AG04450 (cell line): ENCODE measurements at regions not wholly inside any gene's neighbourhood (a gene's known extent, or its start where the extent isn't known, plus 50 kb on each side); places are given as distances from the start of the nearest gene placed in this dataset.

Experiments
- CTCF ChIA-PET: fragments of 300-600, 350-600 bp; formaldehyde crosslinking; extraction: SDS; loops from one replicate; lab custom pipeline; 2022; ENCODE audit warnings: antibody characterized with exemption, inconsistent platforms; lab: Charles Lee
- POLR2A ChIA-PET: fragments of 350-600 bp; formaldehyde crosslinking; extraction: SDS; loops from one replicate; lab custom pipeline; 2021; ENCODE audit warnings: antibody characterized with exemption, inconsistent platforms; lab: Yijun Ruan, JAX
- DNase-seq: peaks from one replicate; pipeline ENCODE4 v3.0.0-alpha.2; 2011; ENCODE audit warnings: low read depth, low spot score
- H3K27ac ChIP-seq: one replicate; pipeline ENCODE4 v1.5.1; 2012; ENCODE audit warnings: low read depth, low read length, control low read depth
- H3K27me3 ChIP-seq: one replicate; pipeline ENCODE4 v1.6.0; 2012; ENCODE audit warnings: low read length; ENCODE audit not compliant: control insufficient read depth, insufficient read depth
- H3K4me3 ChIP-seq: 2 replicates; pipeline ENCODE4 v1.5.1; 2011; ENCODE audit warnings: mild to moderate bottlenecking, low read depth, low read length, control low read depth
- H3K9me3 ChIP-seq: 2 replicates; pipeline ENCODE4 v1.5.1; 2012; ENCODE audit warnings: low read length; ENCODE audit not compliant: control insufficient read depth, insufficient read depth
- CTCF ChIP-seq: IDR thresholded peaks from 2 replicates; pipeline ENCODE4 v1.5.1; 2011; ENCODE audit warnings: low read depth, low read length, control low read depth, inconsistent platforms

GRCh38 chr4:22045051-22045630, 96.6 kb upstream of the KCNIP4 start:
- no peak overlapping the region for H3K4me3 ChIP-seq
- peaks cover 4% of the 10 kb centered on the region for H3K9me3 ChIP-seq
- ChIA-PET POLR2A (no interaction called here), CTCF (no interaction called here)
- DNase-seq = no peak
- TF ChIP-seq CTCF = no peak
- no peaks in the 10 kb centered on the region for H3K27me3 ChIP-seq
- no peak overlapping the region for H3K27ac ChIP-seq

GRCh38 chr4:22031423-22031822, 82.9 kb upstream of the KCNIP4 start:
- POLR2A ChIA-PET = no interaction called here
- no peak for TF ChIP-seq CTCF
- no peak overlapping the region for H3K4me3 ChIP-seq
- H3K27me3 ChIP-seq = no peaks in the 10 kb centered on the region
- no peak for DNase-seq
- no peaks in the 10 kb centered on the region for H3K9me3 ChIP-seq
- no peak overlapping the region for H3K27ac ChIP-seq
- CTCF ChIA-PET = no interaction called here

- ChIA-PET POLR2A (no interaction called here), CTCF (no interaction called here)
- H3K9me3 ChIP-seq = no peaks in the 10 kb centered on the region
- H3K27ac ChIP-seq = no peak overlapping the region
- no peak for TF ChIP-seq CTCF
- no peaks in the 10 kb centered on the region for H3K27me3 ChIP-seq
- no peak for DNase-seq
- H3K4me3 ChIP-seq = no peak overlapping the region
Measured at GRCh38 chr4:22030881-22031280, 82.3 kb upstream of the KCNIP4 start.

GRCh38 chr4:22030307-22030706, 81.7 kb upstream of the KCNIP4 start:
- CTCF ChIA-PET = no interaction called here
- H3K9me3 ChIP-seq = no peaks in the 10 kb centered on the region
- H3K4me3 ChIP-seq = no peak overlapping the region
- no peak overlapping the region for H3K27ac ChIP-seq
- no peak for TF ChIP-seq CTCF
- no peak for DNase-seq
- POLR2A ChIA-PET = no interaction called here
- no peaks in the 10 kb centered on the region for H3K27me3 ChIP-seq

GRCh38 chr4:22029803-22030202, 81.2 kb upstream of the KCNIP4 start:
- Histone ChIP-seq H3K27me3 (no peaks in the 10 kb centered on the region), H3K27ac (no peak overlapping the region), H3K4me3 (no peak overlapping the region), H3K9me3 (no peaks in the 10 kb centered on the region)
- TF ChIP-seq CTCF = no peak
- CTCF ChIA-PET = no interaction called here
- no peak for DNase-seq
- POLR2A ChIA-PET = no interaction called here
